H1 (cell line): ENCODE measurements at regions not wholly inside any gene's neighbourhood (a gene's known extent, or its start where the extent isn't known, plus 50 kb on each side); places are given as distances from the start of the nearest gene placed in this dataset.

Experiments used
- CTCF ChIA-PET: fragments of 300-600 bp; sonication (Branson Sonifier 250); formaldehyde crosslinking; loops from one replicate; lab custom pipeline; 2021; ENCODE audit not compliant: partially characterized antibody; lab: Charles Lee
- POLR2A ChIA-PET: fragments of 300-600 bp; sonication (Branson Sonifier 250); formaldehyde crosslinking; loops from one replicate; lab custom pipeline; 2021; ENCODE audit warnings: inconsistent platforms; ENCODE audit not compliant: partially characterized antibody; lab: Charles Lee
- DNase-seq, 2 experiments: peaks; one replicate each; pipeline versions ENCODE4 v3.0.0 to v3.0.0-alpha.2; 2010 to 2022; ENCODE audit warnings: low spot score in 2 of 2, low read depth in 1 of 2, mixed read lengths in 1 of 2
- FAIRE-seq: peaks from 2 replicates; lab custom pipeline; 2011; peaks lifted over from hg19 to GRCh38; lab: Jason Lieb, UNC
- H2AFZ ChIP-seq: 2 replicates; pipeline ENCODE4 v1.8.1; 2012; ENCODE audit warnings: low read length, inconsistent platforms
- H2AK5ac ChIP-seq: 2 replicates; pipeline ENCODE4 v1.6.1; 2013; ENCODE audit warnings: low read depth, low read length
- H2BK120ac ChIP-seq: replicated peaks from 2 replicates; pipeline ENCODE3; 2013; ENCODE audit warnings: low read depth, low read length, inconsistent platforms
- H2BK12ac ChIP-seq: 2 replicates; pipeline ENCODE4 v1.6.1; 2013; ENCODE audit warnings: low read depth, low read length
- H2BK15ac ChIP-seq: 2 replicates; pipeline ENCODE4 v1.6.1; 2013; ENCODE audit warnings: low read length
- H2BK20ac ChIP-seq: 2 replicates; pipeline ENCODE4 v1.6.1; 2013; ENCODE audit warnings: low read length
- H2BK5ac ChIP-seq: 2 replicates; pipeline ENCODE4 v1.6.1; 2013; ENCODE audit warnings: low read depth, low read length
- H3K14ac ChIP-seq: 2 replicates; pipeline ENCODE4 v1.6.1; 2013; ENCODE audit warnings: inconsistent platforms; ENCODE audit not compliant: insufficient read length
- H3K18ac ChIP-seq: 2 replicates; pipeline ENCODE4 v1.6.1; 2013; ENCODE audit warnings: low read length; ENCODE audit errors: extremely low read depth
- H3K23ac ChIP-seq: 2 replicates; pipeline ENCODE4 v1.6.1; 2013; ENCODE audit warnings: inconsistent platforms; ENCODE audit not compliant: insufficient read length
- H3K23me2 ChIP-seq: 2 replicates; pipeline ENCODE4 v1.6.1; 2013; ENCODE audit warnings: low read depth, low read length
- H3K27ac ChIP-seq: 2 replicates; pipeline ENCODE4 v1.6.1; 2011; ENCODE audit warnings: low read depth, low read length, inconsistent platforms
- H3K27me3 ChIP-seq, 4 experiments: replicated peaks in 1 of 4; 1 replicate in 1 of 4; 2 replicates in 3 of 4; pipeline versions ENCODE4 v1.6.1 to v1.8.1; 2011 to 2013; ENCODE audit warnings: low read length in 3 of 4, mild to moderate bottlenecking in 3 of 4, inconsistent platforms in 2 of 4, mixed read lengths in 2 of 4, moderate library complexity in 1 of 4; ENCODE audit not compliant: control insufficient read depth in 3 of 4, insufficient read depth in 3 of 4; ENCODE audit errors: extremely low read depth in 1 of 4
- H3K36me3 ChIP-seq, 4 experiments: 2 replicates each; pipeline versions ENCODE4 v1.6.1 to v1.8.1; 2011 to 2013; ENCODE audit warnings: mild to moderate bottlenecking in 4 of 4, low read length in 3 of 4, moderate library complexity in 2 of 4, control low read depth in 1 of 4, inconsistent platforms in 1 of 4; ENCODE audit not compliant: insufficient read depth in 4 of 4, control insufficient read depth in 2 of 4
- H3K4ac ChIP-seq: replicated peaks from 2 replicates; pipeline ENCODE3; 2013; ENCODE audit warnings: low read length, low read depth, mixed read lengths, inconsistent platforms; ENCODE audit not compliant: insufficient read length
- H3K4me1 ChIP-seq, 4 experiments: replicated peaks in 1 of 4; 1 replicate in 1 of 4; 2 replicates in 3 of 4; pipeline versions ENCODE4 v1.6.1 to v1.8.1; 2011 to 2013; ENCODE audit warnings: low read length in 3 of 4, inconsistent platforms in 2 of 4, mixed read lengths in 1 of 4; ENCODE audit not compliant: insufficient read depth in 4 of 4, control insufficient read depth in 3 of 4
- H3K4me2 ChIP-seq, 2 experiments: 2 replicates each; pipeline versions ENCODE4 v1.6.1 to v1.8.1; 2011 to 2013; ENCODE audit warnings: low read depth in 2 of 2, low read length in 2 of 2, control low read depth in 1 of 2, inconsistent platforms in 1 of 2, mild to moderate bottlenecking in 1 of 2; ENCODE audit not compliant: insufficient read depth in 1 of 2
- H3K4me3 ChIP-seq, 4 experiments: fragments of 200-600, 300-600 bp in 1 of 4; sonication (generic), shearing (Covaris generic), sonication (Bioruptor Twin) in 1 of 4; 2 replicates each; pipeline versions ENCODE4 v1.5.1 to v1.8.1; 2011 to 2016; ENCODE audit warnings: low read length in 4 of 4, low read depth in 3 of 4, control low read depth in 2 of 4, inconsistent platforms in 2 of 4, mild to moderate bottlenecking in 2 of 4, mixed read lengths in 1 of 4, moderate library complexity in 1 of 4; ENCODE audit not compliant: insufficient read depth in 2 of 4; ENCODE audit errors: extremely low read depth in 1 of 4
- H3K56ac ChIP-seq: replicated peaks from 2 replicates; pipeline ENCODE3; 2013; ENCODE audit warnings: low read depth, mild to moderate bottlenecking, mixed read lengths, low read length, inconsistent platforms; ENCODE audit not compliant: insufficient read length
- H3K79me1 ChIP-seq: 2 replicates; pipeline ENCODE4 v1.6.1; 2013; ENCODE audit warnings: low read depth, low read length, control low read depth
- H3K79me2 ChIP-seq, 2 experiments: 2 replicates each; pipeline versions ENCODE4 v1.6.1 to v1.8.1; 2012 to 2013; ENCODE audit warnings: low read length in 2 of 2, mild to moderate bottlenecking in 2 of 2, inconsistent platforms in 1 of 2; ENCODE audit not compliant: insufficient read depth in 2 of 2, control insufficient read depth in 1 of 2
- H3K9ac ChIP-seq, 4 experiments: replicated peaks in 1 of 4; 1 replicate in 1 of 4; 2 replicates in 3 of 4; pipeline versions ENCODE4 v1.6.1 to v1.8.1; 2011 to 2013; ENCODE audit warnings: low read depth in 3 of 4, low read length in 3 of 4, control low read depth in 2 of 4, mild to moderate bottlenecking in 2 of 4, moderate library complexity in 2 of 4, inconsistent platforms in 1 of 4; ENCODE audit errors: extremely low read depth in 1 of 4
- H3K9me3 ChIP-seq, 2 experiments: 2 replicates each; pipeline versions ENCODE4 v1.6.1 to v1.8.1; 2012 to 2013; ENCODE audit warnings: mild to moderate bottlenecking in 2 of 2, moderate library complexity in 2 of 2, control low read depth in 1 of 2, inconsistent platforms in 1 of 2, low read depth in 1 of 2, low read length in 1 of 2, mixed read lengths in 1 of 2; ENCODE audit not compliant: insufficient read depth in 2 of 2
- H4K20me1 ChIP-seq, 2 experiments: replicated peaks in 1 of 2; 2 replicates each; pipeline versions ENCODE3 to v1.8.1; 2011 to 2013; ENCODE audit warnings: inconsistent platforms in 2 of 2, low read length in 2 of 2, mild to moderate bottlenecking in 1 of 2; ENCODE audit not compliant: insufficient read depth in 2 of 2, control insufficient read depth in 1 of 2
- H4K5ac ChIP-seq: 2 replicates; pipeline ENCODE4 v1.6.1; 2013; ENCODE audit warnings: low read length, low read depth, mixed read lengths, inconsistent platforms; ENCODE audit not compliant: insufficient read length
- H4K8ac ChIP-seq: 2 replicates; pipeline ENCODE4 v1.8.0; 2013; ENCODE audit warnings: mild to moderate bottlenecking, moderate library complexity, low read length, inconsistent platforms; ENCODE audit not compliant: insufficient read depth; ENCODE audit errors: extremely low read depth
- H4K91ac ChIP-seq: replicated peaks from 2 replicates; pipeline ENCODE3; 2013; ENCODE audit warnings: low read length, mixed read lengths, inconsistent platforms; ENCODE audit not compliant: insufficient read length
- CHD1 ChIP-seq: IDR thresholded peaks from 2 replicates; pipeline ENCODE4 v1.6.1; 2012; ENCODE audit warnings: low read depth, low read length, improper control_type of control experiment
- CHD2 ChIP-seq: IDR thresholded peaks from 2 replicates; pipeline ENCODE4 v1.6.1; 2012; ENCODE audit warnings: low read length, improper control_type of control experiment
- MAFK ChIP-seq: IDR thresholded peaks from 2 replicates; pipeline ENCODE4 v1.6.1; 2012; ENCODE audit warnings: low read depth, mild to moderate bottlenecking, improper control_type of control experiment, low read length
- TF ChIP-seq, protein P1 (sequence below): IDR thresholded peaks from 2 replicates; pipeline ENCODE4 v1.6.1; 2011; ENCODE audit warnings: low read depth, mild to moderate bottlenecking, low read length; ENCODE audit not compliant: insufficient read depth
- TF ChIP-seq, protein P2 (sequence below), 3 experiments: IDR thresholded peaks; 1 replicate in 2 of 3; 2 replicates in 1 of 3; pipeline versions ENCODE4 v1.5.1 to v1.6.1; 2011; ENCODE audit warnings: low read length in 3 of 3, mild to moderate bottlenecking in 3 of 3, inconsistent platforms in 2 of 3, low read depth in 1 of 3, moderate library complexity in 1 of 3; ENCODE audit not compliant: insufficient read depth in 1 of 3; ENCODE audit errors: control extremely low read depth in 1 of 3

DNA sequence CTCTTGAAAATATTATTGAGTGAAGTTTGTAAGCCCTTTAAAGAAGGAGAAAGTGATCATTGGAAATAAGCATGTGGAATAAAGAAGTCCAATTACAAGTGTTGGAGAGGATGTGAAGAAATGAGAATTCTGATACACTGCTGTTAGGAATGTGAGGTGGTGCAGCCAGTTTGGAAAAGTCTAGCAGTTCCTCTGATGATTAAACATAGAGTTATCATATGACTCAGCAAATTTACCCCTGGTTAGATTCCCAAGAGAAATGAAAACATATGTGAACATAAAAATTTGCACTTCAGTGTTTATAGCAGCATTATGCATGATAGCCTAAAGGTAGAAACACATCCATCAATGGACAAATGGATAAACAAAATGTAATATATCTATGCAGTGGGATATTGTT, 319.9 kb downstream of the AEBP2 start:
- Histone ChIP-seq H3K9ac (no peak overlapping the region), H4K8ac (no peak overlapping the region), H2AFZ (no peak overlapping the region), H3K23ac (no peak overlapping the region), H3K79me1 (no peaks in the 10 kb centered on the region), H4K91ac (no peak overlapping the region), H2BK120ac (no peak overlapping the region), H3K4me1 (no peaks in the 10 kb centered on the region), H3K27ac (no peak overlapping the region), H3K18ac (no peak overlapping the region), H3K14ac (no peak overlapping the region), H4K20me1 (no peaks in the 10 kb centered on the region), H3K27me3 (no peaks in the 10 kb centered on the region), H3K9me3 (no peaks in the 10 kb centered on the region), H3K23me2 (no peaks in the 10 kb centered on the region), H3K36me3 (no peaks in the 10 kb centered on the region), H3K56ac (no peak overlapping the region), H2BK5ac (no peak overlapping the region), H4K5ac (no peak overlapping the region), H2BK12ac (no peak overlapping the region), H3K4me3 (no peak overlapping the region), H2BK15ac (no peak overlapping the region), H3K4ac (no peak overlapping the region), H2BK20ac (no peak overlapping the region), H2AK5ac (no peak overlapping the region), H3K4me2 (no peak overlapping the region), H3K79me2 (no peaks in the 10 kb centered on the region)
- TF ChIP-seq, protein P1, sequence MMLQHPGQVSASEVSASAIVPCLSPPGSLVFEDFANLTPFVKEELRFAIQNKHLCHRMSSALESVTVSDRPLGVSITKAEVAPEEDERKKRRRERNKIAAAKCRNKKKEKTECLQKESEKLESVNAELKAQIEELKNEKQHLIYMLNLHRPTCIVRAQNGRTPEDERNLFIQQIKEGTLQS, result no peak
- TF ChIP-seq CHD2 (no peak), MAFK (peak; percentile 18; the same call in 1 of the 2 replicates), CHD1 (no peak)
- TF ChIP-seq, protein P2, sequence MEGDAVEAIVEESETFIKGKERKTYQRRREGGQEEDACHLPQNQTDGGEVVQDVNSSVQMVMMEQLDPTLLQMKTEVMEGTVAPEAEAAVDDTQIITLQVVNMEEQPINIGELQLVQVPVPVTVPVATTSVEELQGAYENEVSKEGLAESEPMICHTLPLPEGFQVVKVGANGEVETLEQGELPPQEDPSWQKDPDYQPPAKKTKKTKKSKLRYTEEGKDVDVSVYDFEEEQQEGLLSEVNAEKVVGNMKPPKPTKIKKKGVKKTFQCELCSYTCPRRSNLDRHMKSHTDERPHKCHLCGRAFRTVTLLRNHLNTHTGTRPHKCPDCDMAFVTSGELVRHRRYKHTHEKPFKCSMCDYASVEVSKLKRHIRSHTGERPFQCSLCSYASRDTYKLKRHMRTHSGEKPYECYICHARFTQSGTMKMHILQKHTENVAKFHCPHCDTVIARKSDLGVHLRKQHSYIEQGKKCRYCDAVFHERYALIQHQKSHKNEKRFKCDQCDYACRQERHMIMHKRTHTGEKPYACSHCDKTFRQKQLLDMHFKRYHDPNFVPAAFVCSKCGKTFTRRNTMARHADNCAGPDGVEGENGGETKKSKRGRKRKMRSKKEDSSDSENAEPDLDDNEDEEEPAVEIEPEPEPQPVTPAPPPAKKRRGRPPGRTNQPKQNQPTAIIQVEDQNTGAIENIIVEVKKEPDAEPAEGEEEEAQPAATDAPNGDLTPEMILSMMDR (IDR thresholded peaks at IDR 0.05; ENCODE audit: control extremely low read depth in 1 of 3, insufficient read depth in 1 of 3, low read depth in 1 of 3, low read length in 3 of 3), result no peak
- no peak for FAIRE-seq
- DNase-seq, result no peak
- CTCF ChIA-PET, result interaction anchor here (1.7 to 2.4 kb wide), 2 partner anchors 20 to 135 kb away, joined by 5 to 10 read pairs; no protein-coding TSS in a partner anchor
- POLR2A ChIA-PET, result no interaction called here
